Right lobe of liver (tissue), 4 donors: ENCODE measurements at regions not wholly inside any gene's neighbourhood (a gene's known extent, or its start where the extent isn't known, plus 50 kb on each side); places are given as distances from the start of the nearest gene placed in this dataset.

Experiments
- CTCF ChIP-seq, 4 donors: fragments of 200-600 bp in 3 of 4; fragments of 450-650 bp in 1 of 4; IDR thresholded peaks; one replicate each; pipeline versions ENCODE4 v1.5.1 to v1.8.0; 2016 to 2022; ENCODE audit warnings: antibody characterized with exemption in 4 of 4, mild to moderate bottlenecking in 2 of 4
- POLR2A ChIP-seq: fragments of 450-650 bp; IDR thresholded peaks from one replicate; pipeline ENCODE4 v1.6.1; 2017; ENCODE audit warnings: antibody characterized with exemption, mild to moderate bottlenecking
- donor health status: DM: no; HTN: no; CAD: no.
- donor health status: DM: no; HTN: no; CAD: no.
- donor health status: DM: no; HTN: yes; CAD: no.

DNA sequence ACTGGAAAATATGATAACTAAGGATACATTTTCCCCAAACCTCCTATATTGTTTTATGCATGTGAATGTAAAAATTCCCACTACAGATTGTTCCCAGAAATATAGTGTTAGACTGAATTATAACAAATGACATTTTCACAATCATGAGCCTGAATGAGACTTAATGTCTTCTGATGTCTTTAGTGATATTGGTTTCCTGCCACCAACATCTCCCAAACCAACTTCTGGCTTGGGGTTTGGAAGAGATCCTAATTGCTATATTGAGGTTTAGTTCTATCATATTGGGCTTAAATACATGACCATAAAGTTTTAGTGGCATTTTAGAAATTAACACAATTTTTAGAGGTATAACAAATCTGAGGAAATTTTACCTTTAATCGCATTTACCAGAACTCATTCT is 445.3 kb upstream of the CCDC54 start:
- no peak for TF ChIP-seq CTCF (IDR thresholded peaks at IDR 0.05)
- no peak for TF ChIP-seq POLR2A
